Neuron (in vitro differentiated cells): ENCODE measurements at regions not wholly inside any gene's neighbourhood (a gene's known extent, or its start where the extent isn't known, plus 50 kb on each side); places are given as distances from the start of the nearest gene placed in this dataset.

ENCODE experiments used
- H2AFZ ChIP-seq: one replicate; pipeline ENCODE4 v1.6.1; 2013; ENCODE audit warnings: low read depth, mild to moderate bottlenecking, inconsistent platforms, low read length, moderate library complexity
- H3K27me3 ChIP-seq: one replicate; pipeline ENCODE4 v1.6.1; 2013; ENCODE audit warnings: low read length; ENCODE audit not compliant: insufficient read depth
- H3K36me3 ChIP-seq: one replicate; pipeline ENCODE4 v1.6.1; 2013; ENCODE audit warnings: low read length; ENCODE audit not compliant: insufficient read depth
- H3K4me1 ChIP-seq: one replicate; pipeline ENCODE4 v1.6.1; 2013; ENCODE audit warnings: low read length; ENCODE audit not compliant: insufficient read depth
- H3K4me3 ChIP-seq: 2 replicates; pipeline ENCODE4 v1.5.1; 2013; ENCODE audit warnings: mild to moderate bottlenecking, low read length, moderate library complexity
- H3K9me3 ChIP-seq: one replicate; pipeline ENCODE4 v1.6.1; 2013; ENCODE audit warnings: low read length

GRCh38 chr2:14303366-14304115 is 329.0 kb upstream of the LRATD1 start:
- Histone ChIP-seq H3K27me3 (no peaks in the 10 kb centered on the region), H3K4me3 (no peak overlapping the region), H3K4me1 (no peaks in the 10 kb centered on the region), H3K36me3 (no peaks in the 10 kb centered on the region), H3K9me3 (no peaks in the 10 kb centered on the region), H2AFZ (no peak overlapping the region)

DNA sequence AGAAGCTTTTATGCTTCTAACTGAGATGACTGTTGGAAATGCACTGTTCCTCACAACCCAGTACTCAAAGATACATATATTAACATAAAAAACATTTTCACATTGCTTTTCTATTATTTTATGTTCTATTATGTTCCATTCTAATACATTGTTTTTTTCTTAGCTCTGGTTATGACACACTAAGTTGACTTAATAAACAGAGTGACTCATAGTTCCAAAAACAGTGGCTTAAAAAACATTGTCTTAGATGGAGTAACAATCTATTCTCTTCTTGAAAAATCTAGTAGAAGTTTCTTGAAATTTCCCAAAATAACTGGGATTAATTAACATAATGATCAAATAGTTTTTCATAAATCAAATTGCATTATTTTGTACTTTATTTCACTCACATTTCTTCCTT is 328.2 kb upstream of the LRATD1 start:
- Histone ChIP-seq H3K27me3 (no peaks in the 10 kb centered on the region), H3K4me3 (no peak overlapping the region), H3K36me3 (no peaks in the 10 kb centered on the region), H2AFZ (no peak overlapping the region), H3K9me3 (no peaks in the 10 kb centered on the region), H3K4me1 (no peaks in the 10 kb centered on the region)

GRCh38 chr2:14306268-14306861 is 326.2 kb upstream of the LRATD1 start:
- Histone ChIP-seq H3K4me3 (no peak overlapping the region), H3K27me3 (no peaks in the 10 kb centered on the region), H2AFZ (no peak overlapping the region), H3K36me3 (no peaks in the 10 kb centered on the region), H3K4me1 (no peaks in the 10 kb centered on the region), H3K9me3 (no peaks in the 10 kb centered on the region)

DNA sequence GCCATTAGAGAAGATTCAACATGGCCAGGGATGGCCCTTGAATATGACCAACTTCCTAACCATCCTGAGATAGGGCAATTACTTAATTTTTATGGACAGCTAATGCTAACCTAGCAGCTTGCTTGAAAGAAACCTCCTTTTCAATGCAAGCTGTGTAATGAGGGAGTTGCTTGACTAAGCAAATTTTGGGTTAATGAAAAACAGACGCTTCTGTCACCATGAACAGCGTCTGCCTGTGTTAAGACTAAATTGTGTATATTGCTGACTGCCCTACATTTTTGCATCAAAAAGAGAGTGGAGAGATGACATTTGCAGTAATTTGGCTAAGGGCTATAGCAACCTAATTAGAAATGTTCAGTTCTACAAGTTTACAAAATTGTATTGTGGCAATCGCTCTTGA is 319.2 kb upstream of the LRATD1 start:
- Histone ChIP-seq H3K4me3 (no peak overlapping the region), H3K27me3 (no peaks in the 10 kb centered on the region), H3K4me1 (no peaks in the 10 kb centered on the region), H3K36me3 (no peaks in the 10 kb centered on the region), H2AFZ (no peak overlapping the region), H3K9me3 (no peaks in the 10 kb centered on the region)

DNA sequence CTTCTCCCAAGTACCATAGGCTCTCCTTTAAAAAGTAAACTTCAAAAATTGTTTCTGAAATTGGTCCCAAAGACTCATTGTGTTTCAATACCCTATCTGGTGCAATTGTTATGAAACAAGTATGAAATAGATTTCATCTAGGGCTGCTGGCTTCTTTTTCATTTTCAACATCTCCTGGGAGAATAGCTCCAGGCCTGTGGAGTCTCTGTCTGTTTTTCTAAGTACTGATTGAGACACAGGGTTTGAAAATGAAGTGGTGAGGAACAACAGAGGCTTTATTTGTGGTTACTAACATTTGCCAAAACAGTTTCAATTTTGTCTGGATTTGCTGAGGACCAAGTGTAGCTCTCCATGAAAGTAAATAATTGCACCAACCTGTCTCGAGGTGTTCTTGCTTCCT is 315.9 kb upstream of the LRATD1 start:
- Histone ChIP-seq H2AFZ (no peak overlapping the region), H3K27me3 (no peaks in the 10 kb centered on the region), H3K9me3 (no peaks in the 10 kb centered on the region), H3K4me3 (no peak overlapping the region), H3K36me3 (no peaks in the 10 kb centered on the region), H3K4me1 (no peaks in the 10 kb centered on the region)

DNA sequence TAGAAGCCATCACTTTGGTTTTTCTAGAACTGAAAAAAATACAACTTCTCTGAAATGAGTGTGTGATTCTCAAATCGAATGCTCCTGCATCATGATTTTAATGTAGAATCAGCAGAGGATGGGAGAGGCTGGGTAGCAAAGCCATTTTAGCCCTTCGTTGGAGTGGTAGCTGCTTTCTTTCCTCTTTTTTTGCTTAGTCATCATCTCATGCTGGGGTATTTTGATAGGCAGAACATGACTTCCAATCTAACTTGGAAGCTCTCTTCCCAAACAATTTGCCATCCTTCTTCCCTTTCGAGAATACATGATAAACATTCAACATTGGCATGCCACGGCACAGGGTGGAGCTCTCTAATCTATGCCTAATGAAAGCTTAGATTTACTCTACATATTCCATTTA is 311.2 kb upstream of the LRATD1 start:
- Histone ChIP-seq H3K27me3 (no peaks in the 10 kb centered on the region), H3K36me3 (no peaks in the 10 kb centered on the region)

DNA sequence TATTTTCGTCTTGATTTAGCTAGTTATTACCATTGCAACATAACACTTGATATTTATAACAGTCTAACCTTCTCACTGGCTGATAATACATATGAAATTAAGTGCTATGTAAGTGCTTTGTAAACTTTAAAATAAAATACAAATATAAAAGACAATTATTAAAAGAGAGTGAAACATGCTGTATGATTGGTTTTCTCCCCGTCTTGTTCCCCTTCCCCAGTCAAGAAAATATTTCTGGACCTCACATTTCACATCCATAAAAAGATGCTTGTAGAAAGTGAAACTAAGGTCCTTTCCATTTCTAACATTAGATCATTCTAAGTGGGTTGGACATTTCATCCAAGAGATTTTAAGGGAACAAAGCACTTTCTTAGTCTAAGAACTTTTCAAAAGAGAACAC is 310.2 kb upstream of the LRATD1 start:
- H3K27me3 ChIP-seq: no peaks in the 10 kb centered on the region
- H3K4me3 ChIP-seq: no peak overlapping the region

More for the DNA sequence above, 311.2 kb upstream of the LRATD1 start:
- Histone ChIP-seq H2AFZ (no peak overlapping the region), H3K4me3 (no peak overlapping the region), H3K4me1 (no peaks in the 10 kb centered on the region), H3K9me3 (no peaks in the 10 kb centered on the region)

DNA sequence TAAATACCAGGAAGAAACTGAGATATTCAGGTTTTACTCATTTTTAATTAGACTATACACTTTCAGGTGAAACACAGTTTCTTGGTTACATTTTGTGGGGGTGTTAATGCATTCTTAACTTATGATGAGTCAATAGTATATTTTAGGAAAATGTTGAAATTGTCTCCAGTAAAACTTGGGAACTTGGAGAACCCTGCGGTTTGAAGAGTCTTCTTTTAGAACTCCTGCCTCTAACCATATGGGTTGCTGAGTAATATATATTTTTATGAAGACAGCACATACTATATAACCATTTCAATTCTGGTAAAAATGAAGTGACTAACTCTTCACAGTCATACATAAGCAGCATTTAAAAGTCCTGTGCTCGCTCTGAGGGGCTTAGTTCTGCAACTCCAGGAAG is 308.2 kb upstream of the LRATD1 start:
- Histone ChIP-seq H3K9me3 (no peaks in the 10 kb centered on the region), H3K27me3 (no peaks in the 10 kb centered on the region), H3K36me3 (no peaks in the 10 kb centered on the region)

More for the DNA sequence above, 310.2 kb upstream of the LRATD1 start:
- H2AFZ ChIP-seq: no peak overlapping the region
- H3K9me3 ChIP-seq: no peaks in the 10 kb centered on the region
- H3K36me3 ChIP-seq: no peaks in the 10 kb centered on the region
- H3K4me1 ChIP-seq: no peaks in the 10 kb centered on the region

DNA sequence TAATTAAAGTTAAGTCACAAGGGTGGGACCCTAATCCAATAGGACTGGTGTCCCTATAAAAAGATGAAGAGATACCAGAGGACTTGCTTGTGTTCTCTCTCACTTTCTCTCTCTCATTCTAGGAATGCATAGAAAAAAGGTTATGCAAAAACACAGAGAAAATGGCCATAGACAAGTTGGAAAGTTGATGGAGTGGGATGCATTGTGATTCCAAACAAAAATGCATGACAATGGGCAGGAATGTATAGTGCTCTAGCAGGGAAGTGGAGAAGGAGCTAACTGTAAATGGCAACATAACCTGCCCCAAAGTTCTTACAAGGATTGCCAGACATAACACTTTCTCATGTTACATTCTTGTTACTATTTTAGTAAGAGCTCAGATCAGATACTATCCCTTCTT is 301.6 kb upstream of the LRATD1 start:
- Histone ChIP-seq H3K36me3 (no peaks in the 10 kb centered on the region), H3K9me3 (no peaks in the 10 kb centered on the region), H2AFZ (no peak overlapping the region), H3K4me1 (no peaks in the 10 kb centered on the region), H3K4me3 (no peak overlapping the region), H3K27me3 (no peaks in the 10 kb centered on the region)

More for the DNA sequence above, 308.2 kb upstream of the LRATD1 start:
- no peak overlapping the region for H3K4me3 ChIP-seq
- H2AFZ ChIP-seq: no peak overlapping the region
- no peaks in the 10 kb centered on the region for H3K4me1 ChIP-seq

DNA sequence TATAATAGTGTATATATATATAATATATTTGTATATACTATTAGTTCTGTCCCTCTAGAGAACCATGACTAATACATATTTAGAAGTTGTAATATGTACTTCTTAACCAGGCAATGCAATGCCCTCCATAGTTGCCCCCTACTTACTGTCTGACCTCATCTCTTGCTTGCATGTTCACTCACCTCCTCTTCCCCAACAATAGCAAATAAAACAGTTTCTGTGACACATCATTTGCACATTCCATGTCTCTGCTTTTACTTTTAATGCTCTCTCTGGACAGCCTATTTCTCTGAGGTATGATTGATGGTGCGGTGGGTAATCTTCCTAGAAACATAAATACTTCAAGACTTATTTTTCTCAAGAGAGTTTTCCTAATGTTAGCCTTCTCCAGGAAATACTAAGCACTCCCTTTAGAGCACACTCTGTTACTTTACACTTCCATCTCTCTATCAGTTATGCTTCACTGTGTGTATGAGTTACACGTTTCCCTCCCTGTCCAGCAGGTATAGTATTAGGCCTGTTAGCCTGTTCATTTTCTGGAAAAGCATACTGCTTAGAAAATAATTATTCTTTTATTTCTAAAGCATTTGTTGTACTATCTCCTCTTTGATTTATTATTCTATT is 295.6 kb upstream of the LRATD1 start:
- H3K36me3 ChIP-seq: no peaks in the 10 kb centered on the region
- H3K4me1 ChIP-seq: no peaks in the 10 kb centered on the region
- H3K4me3 ChIP-seq: no peak overlapping the region
- no peaks in the 10 kb centered on the region for H3K27me3 ChIP-seq
- H3K9me3 ChIP-seq: no peaks in the 10 kb centered on the region
- H2AFZ ChIP-seq: no peak overlapping the region

- Histone ChIP-seq H3K36me3 (no peaks in the 10 kb centered on the region), H3K4me3 (no peak overlapping the region), H3K27me3 (no peaks in the 10 kb centered on the region), H2AFZ (no peak overlapping the region), H3K9me3 (no peaks in the 10 kb centered on the region), H3K4me1 (no peaks in the 10 kb centered on the region)
These were observed 291.8 kb upstream of the LRATD1 start for GRCh38 chr2:14340703-14341102.

GRCh38 chr2:14342313-14342712 is 290.2 kb upstream of the LRATD1 start:
- no peaks in the 10 kb centered on the region for H3K9me3 ChIP-seq
- H3K36me3 ChIP-seq: no peaks in the 10 kb centered on the region
- H3K27me3 ChIP-seq: no peaks in the 10 kb centered on the region
- H3K4me3 ChIP-seq: no peak overlapping the region
- no peak overlapping the region for H2AFZ ChIP-seq
- H3K4me1 ChIP-seq: no peaks in the 10 kb centered on the region

- Histone ChIP-seq H3K36me3 (no peaks in the 10 kb centered on the region), H3K4me1 (no peaks in the 10 kb centered on the region), H2AFZ (no peak overlapping the region), H3K9me3 (no peaks in the 10 kb centered on the region), H3K4me3 (no peak overlapping the region), H3K27me3 (no peaks in the 10 kb centered on the region)
These were observed 288.2 kb upstream of the LRATD1 start for GRCh38 chr2:14344355-14344754.
